ENCODE measurements at regions not wholly inside any gene's neighbourhood (a gene's known extent, or its start where the extent isn't known, plus 50 kb on each side); places are given as distances from the start of the nearest gene placed in this dataset.
"Not testable (repeated sequence)": the region's sequence is repeated elsewhere in the genome, so short reads cannot be mapped to it uniquely, and the experiment has no call there.

- DNase-seq (ENCODE audit: low read depth) = no peak
Observed at GRCh38 chr9:36462245-36462644, 62.2 kb upstream of the RNF38 start.

GRCh38 chr9:36461323-36461722, 61.3 kb upstream of the RNF38 start:
- no peak for DNase-seq (ENCODE audit: low read depth)

- DNase-seq (ENCODE audit: low read depth) = not testable (repeated sequence)
Observed at GRCh38 chr9:36458430-36458915, 58.4 kb upstream of the RNF38 start.

- no peak for DNase-seq (ENCODE audit: low read depth)
Observed at GRCh38 chr9:36457836-36458429, 57.9 kb upstream of the RNF38 start.

GRCh38 chr9:36456480-36457065, 56.5 kb upstream of the RNF38 start:
- DNase-seq (ENCODE audit: low read depth) = no peak

- DNase-seq (ENCODE audit: low read depth) = no peak
Observed at GRCh38 chr9:36451949-36452348, 51.9 kb upstream of the RNF38 start.

GRCh38 chr9:36450110-36450732, 50.2 kb upstream of the RNF38 start:
- peak; percentile 31 for DNase-seq (ENCODE audit: low read depth)

Data from HT1080 (cell line).